Neural cell (in vitro differentiated cells): ENCODE measurements at regions not wholly inside any gene's neighbourhood (a gene's known extent, or its start where the extent isn't known, plus 50 kb on each side); places are given as distances from the start of the nearest gene placed in this dataset.

Experiments
- H2AFZ ChIP-seq: fragments of 200-600, 300-800 bp; sonication (generic), shearing (Covaris generic); 2 replicates; pipeline ENCODE4 v1.6.0; 2014; ENCODE audit warnings: low read depth, mild to moderate bottlenecking, antibody characterized with exemption, low read length, moderate library complexity
- H3F3A ChIP-seq: fragments of 200-600 bp; shearing (Covaris generic); 2 replicates; pipeline ENCODE4 v1.6.1; 2016; ENCODE audit warnings: mild to moderate bottlenecking, moderate library complexity, mixed read lengths, antibody characterized with exemption, low read length; ENCODE audit not compliant: insufficient read depth, poor library complexity, severe bottlenecking
- H3K27ac ChIP-seq: fragments of 200-600, 300-800 bp; sonication (generic), shearing (Covaris generic); 2 replicates; pipeline ENCODE4 v1.5.1; 2014; ENCODE audit warnings: mild to moderate bottlenecking, low read length, moderate library complexity
- H3K27me3 ChIP-seq: fragments of 300-800, 200-600 bp; sonication (generic), shearing (Covaris generic); 2 replicates; pipeline ENCODE4 v1.6.0; 2014; ENCODE audit warnings: mild to moderate bottlenecking, low read depth, low read length, moderate library complexity; ENCODE audit not compliant: insufficient read depth
- H3K36me3 ChIP-seq: fragments of 300-800, 200-600 bp; sonication (generic), shearing (Covaris generic); 2 replicates; pipeline ENCODE4 v1.5.1; 2014; ENCODE audit warnings: mild to moderate bottlenecking, antibody characterized with exemption, low read length, moderate library complexity; ENCODE audit not compliant: insufficient read depth
- H3K4me2 ChIP-seq: fragments of 300-800, 200-600 bp; sonication (generic), shearing (Covaris generic); 2 replicates; pipeline ENCODE4 v1.6.0; 2014; ENCODE audit warnings: mild to moderate bottlenecking, low read length
- H3K4me3 ChIP-seq: fragments of 300-800, 200-600 bp; sonication (generic), shearing (Covaris generic); 2 replicates; pipeline ENCODE4 v1.5.1; 2014; ENCODE audit warnings: mild to moderate bottlenecking, low read length, moderate library complexity
- H3K79me2 ChIP-seq: fragments of 200-600 bp; shearing (Covaris generic); replicated peaks from 2 replicates; pipeline ENCODE4 v1.6.0; 2014; ENCODE audit warnings: mild to moderate bottlenecking, low read length, moderate library complexity; ENCODE audit not compliant: insufficient read depth
- H3K9ac ChIP-seq: fragments of 300-800, 200-600 bp; sonication (generic), shearing (Covaris generic); 2 replicates; pipeline ENCODE4 v1.6.1; 2016; ENCODE audit warnings: mild to moderate bottlenecking, low read length, mixed read lengths
- H3K9me2 ChIP-seq: fragments of 200-600 bp; shearing (Covaris generic); 2 replicates; pipeline ENCODE4 v1.6.1; 2016; ENCODE audit warnings: mild to moderate bottlenecking, low read length, mixed read lengths; ENCODE audit not compliant: insufficient read depth
- H3K9me3 ChIP-seq: fragments of 200-600, 300-800 bp; sonication (generic), shearing (Covaris generic); 2 replicates; pipeline ENCODE4 v1.6.1; 2016; ENCODE audit warnings: mild to moderate bottlenecking, mixed run types, low read length, moderate library complexity, mixed read lengths
- H4K20me1 ChIP-seq: fragments of 200-600 bp; shearing (Covaris generic); 2 replicates; pipeline ENCODE4 v1.6.1; 2016; ENCODE audit warnings: mild to moderate bottlenecking, mixed run types; ENCODE audit not compliant: insufficient read depth
- CTCF ChIP-seq: fragments of 450-650 bp; IDR thresholded peaks from 2 replicates; pipeline ENCODE4 v1.5.1; 2014; ENCODE audit warnings: antibody characterized with exemption, mild to moderate bottlenecking, moderate library complexity; ENCODE audit not compliant: poor library complexity, severe bottlenecking
- EP300 ChIP-seq: fragments of 450-650 bp; conservative IDR thresholded peaks from 2 replicates; pipeline ENCODE4 v1.6.1; 2014; ENCODE audit warnings: antibody characterized with exemption, mild to moderate bottlenecking, moderate library complexity; ENCODE audit not compliant: poor library complexity, severe bottlenecking
- EZH2 ChIP-seq: fragments of 200-600, 300-800 bp; shearing (Covaris generic), sonication (generic); IDR thresholded peaks from 2 replicates; pipeline ENCODE4 v1.6.1; 2014; ENCODE audit warnings: antibody characterized with exemption, low read length, borderline replicate concordance, mild to moderate bottlenecking; ENCODE audit not compliant: insufficient read depth, poor library complexity, severe bottlenecking
- MXI1 ChIP-seq: fragments of 450-650 bp; conservative IDR thresholded peaks from 2 replicates; pipeline ENCODE4 v1.6.1; 2014; ENCODE audit warnings: antibody characterized with exemption, mild to moderate bottlenecking; ENCODE audit not compliant: poor library complexity, severe bottlenecking
- POLR2AphosphoS5 ChIP-seq: IDR thresholded peaks from 2 replicates; pipeline ENCODE4 v1.6.1; 2012
- RAD21 ChIP-seq: fragments of 450-650 bp; conservative IDR thresholded peaks from 2 replicates; pipeline ENCODE4 v1.6.1; 2014; ENCODE audit warnings: antibody characterized with exemption, mild to moderate bottlenecking, moderate library complexity
- REST ChIP-seq: IDR thresholded peaks from 2 replicates; pipeline ENCODE4 v1.6.1; 2012; ENCODE audit warnings: borderline replicate concordance
- SMC3 ChIP-seq: fragments of 450-650 bp; conservative IDR thresholded peaks from 2 replicates; pipeline ENCODE4 v1.6.1; 2014; ENCODE audit warnings: antibody characterized with exemption, mild to moderate bottlenecking, moderate library complexity; ENCODE audit not compliant: poor library complexity
- TAF1 ChIP-seq: IDR thresholded peaks from 2 replicates; pipeline ENCODE4 v1.6.1; 2012; ENCODE audit warnings: low read depth

DNA sequence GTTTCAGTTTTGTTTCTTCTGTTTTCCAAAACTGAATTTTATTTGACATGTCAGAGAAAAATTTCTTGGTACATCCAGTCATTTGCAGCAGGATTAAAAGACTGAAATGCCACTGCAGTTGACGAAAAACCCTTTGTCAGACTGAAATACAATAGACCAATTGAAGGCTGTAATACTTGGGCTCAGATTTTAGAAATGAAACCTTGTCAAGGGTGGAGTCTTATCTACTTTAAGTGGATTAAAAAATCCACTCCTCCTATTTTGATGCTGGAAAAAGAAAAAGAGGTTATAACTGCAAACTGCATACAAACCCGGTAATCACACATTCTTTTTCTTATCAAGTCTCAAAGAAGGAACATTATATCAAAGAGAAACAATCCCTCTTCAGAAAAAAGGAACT, 80.2 kb upstream of the NEUROD1 start:
- no peaks in the 10 kb centered on the region for H4K20me1 ChIP-seq
- no peaks in the 10 kb centered on the region for H3K79me2 ChIP-seq
- no peaks in the 10 kb centered on the region for H3F3A ChIP-seq
- no peak overlapping the region for H3K27ac ChIP-seq
- no peak overlapping the region for H3K9ac ChIP-seq
- H3K36me3 ChIP-seq, result no peaks in the 10 kb centered on the region
- H3K9me2 ChIP-seq, result no peaks in the 10 kb centered on the region
- no peaks in the 10 kb centered on the region for H3K27me3 ChIP-seq
- no peak overlapping the region for H2AFZ ChIP-seq
- no peak overlapping the region for H3K4me3 ChIP-seq
- TF ChIP-seq SMC3, result no peak
- TF ChIP-seq RAD21, result no peak
- no peak for TF ChIP-seq REST
- no peaks in the 10 kb centered on the region for H3K9me3 ChIP-seq
- no peak overlapping the region for H3K4me2 ChIP-seq

- H3K27ac ChIP-seq, result no peak overlapping the region
- H3F3A ChIP-seq, result no peaks in the 10 kb centered on the region
- H2AFZ ChIP-seq, result no peak overlapping the region
- no peak overlapping the region for H3K4me2 ChIP-seq
- H3K9me2 ChIP-seq, result no peaks in the 10 kb centered on the region
- no peaks in the 10 kb centered on the region for H4K20me1 ChIP-seq
- no peaks in the 10 kb centered on the region for H3K27me3 ChIP-seq
- H3K36me3 ChIP-seq, result no peaks in the 10 kb centered on the region
- TF ChIP-seq SMC3, result no peak
- no peak for TF ChIP-seq RAD21
- no peak for TF ChIP-seq MXI1
- H3K9me3 ChIP-seq, result no peaks in the 10 kb centered on the region
- no peak overlapping the region for H3K9ac ChIP-seq
- H3K79me2 ChIP-seq, result no peaks in the 10 kb centered on the region
- H3K4me3 ChIP-seq, result no peak overlapping the region
Measured at GRCh38 chr2:181761175-181761574, 80.9 kb upstream of the NEUROD1 start.

GRCh38 chr2:181762000-181762399, 81.7 kb upstream of the NEUROD1 start:
- no peaks in the 10 kb centered on the region for H3F3A ChIP-seq
- H3K9me2 ChIP-seq, result no peaks in the 10 kb centered on the region
- TF ChIP-seq CTCF (no peak), TAF1 (no peak), POLR2AphosphoS5 (no peak), MXI1 (no peak), SMC3 (no peak), REST (no peak), RAD21 (no peak), EP300 (no peak), EZH2 (no peak)
- H3K36me3 ChIP-seq, result no peaks in the 10 kb centered on the region
- no peaks in the 10 kb centered on the region for H3K79me2 ChIP-seq
- no peak overlapping the region for H3K4me2 ChIP-seq
- H3K27ac ChIP-seq, result no peak overlapping the region
- no peaks in the 10 kb centered on the region for H3K27me3 ChIP-seq
- H3K4me3 ChIP-seq, result no peak overlapping the region
- H4K20me1 ChIP-seq, result no peaks in the 10 kb centered on the region
- H3K9ac ChIP-seq, result no peak overlapping the region
- no peak overlapping the region for H2AFZ ChIP-seq
- no peaks in the 10 kb centered on the region for H3K9me3 ChIP-seq
